K562 (cell line): ENCODE measurements at regions not wholly inside any gene's neighbourhood (a gene's known extent, or its start where the extent isn't known, plus 50 kb on each side); places are given as distances from the start of the nearest gene placed in this dataset.

Experiments
- ATAC-seq: fragments of 200-7000 bp; cut with Tn5 transposase; 3 replicates; pipeline ENCODE4 v1.9.1; 2020; ENCODE audit warnings: moderate library complexity
- BruUV-seq: library from RNA; stranded (reverse); fragments of 400-500 nt; replicated peaks from 2 replicates; lab custom pipeline; 2021; lab: Mats Ljungman, UMichigan
- CTCF ChIA-PET: fragments of 300-600 bp; formaldehyde crosslinking; extraction: SDS; loops from one replicate; lab custom pipeline; 2021; ENCODE audit warnings: low intra/inter-chr PET ratio; lab: Yijun Ruan, JAX
- POLR2A ChIA-PET: fragments of 300-600, 350-650 bp; sonication (Branson Sonifier 250); formaldehyde crosslinking; extraction: SDS; loops from one replicate; lab custom pipeline; 2021; ENCODE audit warnings: antibody characterized with exemption, inconsistent platforms; lab: Yijun Ruan, JAX
- DNase-seq, 4 experiments: peaks; one replicate each; pipeline versions ENCODE4 v3.0.0 to v3.0.0-alpha.2; 2011 to 2018; ENCODE audit warnings: low spot score in 3 of 4, mixed read lengths in 3 of 4; ENCODE audit errors: extremely low read depth in 1 of 4
- FAIRE-seq: peaks from 2 replicates; lab custom pipeline; 2011; peaks lifted over from hg19 to GRCh38; lab: Jason Lieb, UNC
- H2AFZ ChIP-seq: 2 replicates; pipeline ENCODE4 v1.6.0; 2011; ENCODE audit warnings: low read depth, low read length, control low read depth, inconsistent platforms
- H3K27ac ChIP-seq: fragments of 200-600 bp; 3 replicates; pipeline ENCODE4 v1.8.0; 2011; ENCODE audit warnings: low read depth, mild to moderate bottlenecking, control low read depth, inconsistent platforms, low read length, moderate library complexity, mixed read lengths; ENCODE audit errors: extremely low read depth
- H3K27me3 ChIP-seq, 2 experiments: fragments of 300-600 bp in 1 of 2; 2 replicates in 1 of 2; 3 replicates in 1 of 2; pipeline versions ENCODE4 v1.6.0 to v1.8.0; 2011; ENCODE audit warnings: inconsistent platforms in 2 of 2, low read length in 2 of 2, mild to moderate bottlenecking in 1 of 2, mixed read lengths in 1 of 2, moderate library complexity in 1 of 2; ENCODE audit not compliant: control insufficient read depth in 2 of 2, insufficient read depth in 2 of 2
- H3K36me3 ChIP-seq: fragments of 300-600 bp; 3 replicates; pipeline ENCODE4 v1.8.0; 2011; ENCODE audit warnings: mild to moderate bottlenecking, low read length, inconsistent platforms; ENCODE audit not compliant: control insufficient read depth, insufficient read depth
- H3K4me1 ChIP-seq, 2 experiments: fragments of 200-600 bp in 1 of 2; replicated peaks in 1 of 2; 2 replicates in 1 of 2; 3 replicates in 1 of 2; pipeline versions ENCODE4 v1.5.1 to v1.8.0; 2011; ENCODE audit warnings: inconsistent platforms in 2 of 2, low read length in 2 of 2, mild to moderate bottlenecking in 1 of 2, mixed read lengths in 1 of 2, moderate library complexity in 1 of 2; ENCODE audit not compliant: control insufficient read depth in 2 of 2, insufficient read depth in 2 of 2
- H3K4me2 ChIP-seq: 2 replicates; pipeline ENCODE4 v1.6.1; 2011; ENCODE audit warnings: low read length, control low read depth, inconsistent platforms, mixed read lengths; ENCODE audit not compliant: insufficient read depth
- H3K4me3 ChIP-seq: fragments of 200-600 bp; sonication (generic), shearing (Covaris generic); 2 replicates; pipeline ENCODE4 v1.5.1; 2016; ENCODE audit warnings: control low read depth, inconsistent platforms
- H3K79me2 ChIP-seq: fragments of 200-600 bp; 3 replicates; pipeline ENCODE4 v1.8.0; 2011; ENCODE audit warnings: low read length, inconsistent platforms; ENCODE audit not compliant: control insufficient read depth, insufficient read depth
- H3K9ac ChIP-seq, 2 experiments: 2 replicates each; pipeline versions ENCODE4 v1.6.0 to v1.6.1; 2011; ENCODE audit warnings: low read depth in 2 of 2, low read length in 2 of 2, control low read depth in 1 of 2, inconsistent platforms in 1 of 2, mild to moderate bottlenecking in 1 of 2, mixed read lengths in 1 of 2; ENCODE audit not compliant: insufficient read depth in 1 of 2
- H3K9me1 ChIP-seq: one replicate; pipeline ENCODE4 v1.6.0; 2011; ENCODE audit warnings: inconsistent platforms, mild to moderate bottlenecking, low read length, moderate library complexity; ENCODE audit not compliant: control insufficient read depth, insufficient read depth
- H3K9me3 ChIP-seq: replicated peaks from 2 replicates; pipeline ENCODE4 v1.5.1; 2011; ENCODE audit warnings: low read depth, low read length, inconsistent platforms; ENCODE audit not compliant: control insufficient read depth, insufficient read depth
- H4K20me1 ChIP-seq: replicated peaks from 2 replicates; pipeline ENCODE4 v1.6.1; 2011; ENCODE audit warnings: low read length, inconsistent platforms, mixed read lengths; ENCODE audit not compliant: control insufficient read depth, insufficient read depth
- HINFP ChIP-seq: fragments of 450-650 bp; conservative IDR thresholded peaks from 2 replicates; pipeline ENCODE4 v1.6.1; 2016; ENCODE audit warnings: missing genetic modification characterization, low read depth, mild to moderate bottlenecking, control low read depth, missing compliant biosample characterization
- IRF1 ChIP-seq: sonication (generic); formaldehyde crosslinking; IDR thresholded peaks from 2 replicates; pipeline ENCODE4 v1.8.0; 2022; ENCODE audit warnings: missing genetic modification reagents, mild to moderate bottlenecking, borderline replicate concordance
- PML ChIP-seq: IDR thresholded peaks from 2 replicates; pipeline ENCODE4 v1.6.1; 2012; ENCODE audit warnings: low read length, inconsistent platforms
- SP2 ChIP-seq: IDR thresholded peaks from 2 replicates; pipeline ENCODE4 v1.6.1; 2011; ENCODE audit warnings: mild to moderate bottlenecking, low read depth, low read length, moderate library complexity; ENCODE audit not compliant: poor library complexity, severe bottlenecking; ENCODE audit errors: extremely low read depth
- ZNF408 ChIP-seq: fragments of 250-450 bp; sonication (Bioruptor Pico); IDR thresholded peaks from 2 replicates; pipeline ENCODE4 v1.4.0; 2020; ENCODE audit warnings: low read depth, mild to moderate bottlenecking, moderate library complexity
- WGBS: fragments of 100-300 bp; shearing (Covaris generic); methylation state at CpG from one replicate; pipeline ENCODE4 v1.1.6; 2016; ENCODE audit warnings: low coverage, mixed read lengths; ENCODE audit not compliant: insufficient coverage; ENCODE audit errors: missing lambda C conversion rate; 5-methylcytosine and 5-hydroxymethylcytosine counted together
- in situ Hi-C: fragments of 300-500 bp; cut with MboI; formaldehyde crosslinking; loops from 4 replicates; pipeline ENCODE4 v1.15.0; 2018; ENCODE audit warnings: inconsistent platforms, mixed read lengths
- intact Hi-C: fragments of 100-400 bp; cut with micrococcal nuclease; formaldehyde crosslinking; loops from 2 replicates; pipeline ENCODE4 v1.14.2; 2022

- TF ChIP-seq HINFP (tag), result no peak
- TF ChIP-seq ZNF408 (CRISPR knock-in tag), result no peak
- no peak for TF ChIP-seq PML
- no peak for TF ChIP-seq IRF1 (CRISPR knock-in tag)
- TF ChIP-seq, all 486 proteins: peak for 0
These were observed 118.2 kb upstream of the CTNND2 start (continued) for GRCh38 chr5:12022444-12022843.

- Histone ChIP-seq H3K9me1 (no peaks in the 10 kb centered on the region), H4K20me1 (no peaks in the 10 kb centered on the region), H3K4me3 (no peak overlapping the region), H3K79me2 (no peaks in the 10 kb centered on the region), H3K27ac (no peak overlapping the region), H3K9ac (no peak overlapping the region), H3K9me3 (no peaks in the 10 kb centered on the region; the same call in 1 of the 2 replicates), H2AFZ (no peak overlapping the region), H3K36me3 (no peaks in the 10 kb centered on the region), H3K4me1 (no peaks in the 10 kb centered on the region), H3K4me2 (no peak overlapping the region), H3K27me3 (no peaks in the 10 kb centered on the region)
- no TSS peak for BruUV-seq
- DNase-seq, result no peak
- WGBS, result 7% methylated on average over 1 of the region's 1 CpG
- in situ Hi-C loops (no loop called here), intact Hi-C loops (no loop called here)
- ChIA-PET CTCF (no interaction called here), POLR2A (interaction anchor here (0.6 kb wide), 1 partner anchor 1390 kb away, joined by 4 read pairs; no protein-coding TSS in a partner anchor)
- FAIRE-seq, result no peak
- TF ChIP-seq SP2, result no peak
- no peak for ATAC-seq
These were observed 115.1 kb upstream of the CTNND2 start for GRCh38 chr5:12019306-12019705.
